Ovary (tissue), 7 donors: ENCODE measurements at regions not wholly inside any gene's neighbourhood (a gene's known extent, or its start where the extent isn't known, plus 50 kb on each side); places are given as distances from the start of the nearest gene placed in this dataset.

Experiments used
- DNase-seq, 5 donors: peaks; one replicate each; pipeline ENCODE4 v3.0.0-alpha.2; 2019 to 2020
- H3K27ac ChIP-seq, 2 donors: fragments of 200-600 bp; one replicate each; pipeline versions ENCODE4 v1.5.1 to v1.8.0; 2019 to 2022
- H3K27me3 ChIP-seq: fragments of 200-600 bp; one replicate; pipeline ENCODE4 v1.8.0; 2022
- H3K36me3 ChIP-seq: fragments of 200-600 bp; sonication (generic); one replicate; pipeline ENCODE4 v1.5.1; 2019
- H3K4me1 ChIP-seq: one replicate; pipeline ENCODE4 v1.8.1; 2013; ENCODE audit warnings: mild to moderate bottlenecking, moderate library complexity; ENCODE audit not compliant: insufficient read depth
- H3K4me3 ChIP-seq: fragments of 200-600 bp; sonication (generic); one replicate; pipeline ENCODE4 v1.5.1; 2017
- H3K9me3 ChIP-seq, 2 donors: fragments of 200-600 bp in 1 of 2; sonication (generic) in 1 of 2; one replicate each; pipeline versions ENCODE4 v1.5.1 to v1.8.1; 2013 to 2019; ENCODE audit warnings: mild to moderate bottlenecking in 1 of 2, moderate library complexity in 1 of 2
- CTCF ChIP-seq, 3 donors: fragments of 450-650 bp in 2 of 3; fragments of 200-600 bp in 1 of 3; IDR thresholded peaks; one replicate each; pipeline versions ENCODE4 v1.5.1 to v1.8.0; 2016 to 2022; ENCODE audit warnings: antibody characterized with exemption in 3 of 3, mild to moderate bottlenecking in 1 of 3
- EP300 ChIP-seq: sonication (generic); formaldehyde crosslinking; IDR thresholded peaks from one replicate; pipeline ENCODE4 v1.6.1; 2017; ENCODE audit warnings: antibody characterized with exemption
- POLR2A ChIP-seq: fragments of 450-650 bp; IDR thresholded peaks from one replicate; pipeline ENCODE4 v1.6.1; 2017; ENCODE audit warnings: antibody characterized with exemption, mild to moderate bottlenecking, moderate library complexity
- WGBS, 3 donors: extraction: QIAGEN DNeasy Blood & Tissue Kit in 1 of 3; methylation state at CpG; one replicate each; pipeline versions ENCODE4 v1.1.5 to v1.1.7; 2013 to 2017; 5-methylcytosine and 5-hydroxymethylcytosine counted together
- intact Hi-C, 4 donors: fragments of 100-400 bp; cut with DNase I; formaldehyde crosslinking; loops; one replicate each; pipeline versions ENCODE4 v1.11.0 to v1.15.1; 2022 to 2023
- donor health status: DM: no; HTN: no; CAD: no; lungs with moderate emphysema.
- donor health status: DM: no; HTN: no; CAD: no.
- donor health status: Bipolar disorder and iron deficiency.
- donor health status: DM: no; HTN: no; CAD: no.
- donor health status: DM: yes; HTN: yes; CAD: no.

GRCh38 chr12:46699986-46700385 lies 125.8 kb downstream of the SLC38A4 start:
- Histone ChIP-seq H3K36me3 (no peaks in the 10 kb centered on the region), H3K4me1 (no peaks in the 10 kb centered on the region), H3K27me3 (no peaks in the 10 kb centered on the region), H3K9me3 (no peaks in the 10 kb centered on the region), H3K27ac (no peak overlapping the region), H3K4me3 (no peak overlapping the region)
- no peak for DNase-seq
- intact Hi-C loops, result no loop called here
- TF ChIP-seq EP300 (no peak), CTCF (IDR thresholded peaks at IDR 0.05) (no peak), POLR2A (no peak)

DNA sequence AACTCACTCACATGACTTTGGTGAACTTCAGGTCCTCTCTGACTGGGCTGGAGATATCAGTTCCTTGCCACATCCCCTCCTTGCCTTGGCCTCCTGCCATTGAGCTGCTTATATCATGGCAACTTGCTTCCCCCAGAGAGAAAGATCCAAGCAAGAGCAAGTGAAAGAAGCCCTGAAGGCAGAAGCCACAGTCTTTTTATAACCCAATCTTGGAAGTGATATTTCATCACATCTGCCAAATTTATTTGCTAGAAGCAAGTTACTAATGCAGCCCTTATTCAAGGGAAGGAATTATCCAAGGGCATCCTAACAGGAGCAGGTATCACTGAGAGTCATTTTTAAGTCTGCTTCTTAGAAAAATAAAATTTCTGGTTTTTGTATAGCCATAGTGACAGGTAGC lies 127.8 kb downstream of the SLC38A4 start:
- TF ChIP-seq CTCF (IDR thresholded peaks at IDR 0.05) (no peak), EP300 (no peak), POLR2A (no peak)
- no peaks in the 10 kb centered on the region for H3K27me3 ChIP-seq
- no peaks in the 10 kb centered on the region for H3K9me3 ChIP-seq
- H3K36me3 ChIP-seq, result no peaks in the 10 kb centered on the region
- no peaks in the 10 kb centered on the region for H3K4me1 ChIP-seq
- intact Hi-C loops, result no loop called here
- no peak overlapping the region for H3K27ac ChIP-seq
- H3K4me3 ChIP-seq, result no peak overlapping the region
- DNase-seq, result no peak

DNA sequence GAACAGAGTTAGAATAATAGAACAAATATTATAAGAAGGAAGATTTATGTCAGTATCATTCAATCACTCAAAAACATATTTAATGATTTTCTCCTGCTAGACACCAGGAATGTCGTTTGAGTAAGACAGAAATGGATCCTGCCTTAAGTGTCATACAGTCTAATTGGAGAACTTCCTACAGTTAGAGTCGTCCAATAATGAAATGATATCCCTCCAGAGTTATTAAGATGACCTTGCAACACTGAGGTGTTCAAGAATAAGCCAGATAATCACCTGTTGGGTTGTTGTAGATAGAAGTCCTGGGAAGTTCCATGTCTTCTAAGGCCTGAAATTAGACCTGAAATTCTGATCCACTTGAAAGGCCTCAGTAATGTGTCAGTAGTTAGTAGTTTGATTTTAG lies 132.3 kb downstream of the SLC38A4 start:
- H3K9me3 ChIP-seq, result no peaks in the 10 kb centered on the region
- H3K27me3 ChIP-seq, result no peaks in the 10 kb centered on the region
- no peak overlapping the region for H3K4me3 ChIP-seq
- TF ChIP-seq CTCF (IDR thresholded peaks at IDR 0.05) (no peak), POLR2A (no peak), EP300 (no peak)
- intact Hi-C loops, result no loop called here
- H3K36me3 ChIP-seq, result no peaks in the 10 kb centered on the region
- H3K4me1 ChIP-seq, result no peaks in the 10 kb centered on the region
- no peak for DNase-seq
- H3K27ac ChIP-seq, result no peak overlapping the region
- WGBS, 3 donors, result 67 to 76% (median 72%) methylated on average over 2 of the region's 2 CpGs

DNA sequence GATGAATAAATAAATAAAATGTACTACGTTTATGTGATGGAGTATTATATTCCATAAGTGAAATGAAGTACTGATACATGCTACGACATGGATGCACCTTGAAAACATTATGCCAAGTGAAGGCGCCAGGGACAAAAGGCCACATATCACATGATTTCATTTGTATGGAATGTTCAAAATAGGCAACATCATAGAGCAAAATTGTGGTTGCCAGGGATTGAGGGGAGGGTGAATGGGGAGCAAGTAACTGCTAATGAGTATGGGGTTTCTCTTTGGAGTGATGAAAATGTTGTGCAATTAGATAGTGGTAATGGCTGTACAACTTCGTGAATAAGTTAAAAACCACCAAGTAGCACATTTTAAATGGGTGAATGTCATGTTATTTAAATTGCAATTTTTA lies 132.8 kb downstream of the SLC38A4 start:
- no peak for TF ChIP-seq CTCF (IDR thresholded peaks at IDR 0.05)
- TF ChIP-seq EP300, result no peak
- no peak for TF ChIP-seq POLR2A
- no peak overlapping the region for H3K4me3 ChIP-seq
- H3K4me1 ChIP-seq, result no peaks in the 10 kb centered on the region
- no peak overlapping the region for H3K27ac ChIP-seq
- no peaks in the 10 kb centered on the region for H3K27me3 ChIP-seq
- no peaks in the 10 kb centered on the region for H3K36me3 ChIP-seq
- 86 to 90% (median 88%) methylated on average over 4 of the region's 4 CpGs for WGBS, 3 donors
- intact Hi-C loops, result no loop called here
- no peaks in the 10 kb centered on the region for H3K9me3 ChIP-seq
- no peak for DNase-seq

DNA sequence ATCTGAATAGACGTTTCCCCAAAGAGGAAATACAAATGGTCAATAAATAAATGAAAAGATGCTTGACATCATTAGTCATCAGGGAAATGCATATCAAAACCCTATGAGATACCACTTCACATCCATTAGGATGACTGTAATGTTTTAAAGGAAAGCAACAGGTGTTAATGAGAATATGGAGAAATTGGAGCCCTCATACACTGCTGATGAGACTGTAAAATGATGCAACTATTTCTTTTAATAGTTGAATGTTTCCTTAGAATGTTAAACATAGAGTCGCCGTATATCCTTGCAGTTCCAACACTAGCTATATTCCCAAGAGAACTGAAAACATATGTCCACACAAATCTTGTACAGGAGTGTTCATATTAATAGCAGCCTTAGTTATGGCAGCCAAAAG lies 133.2 kb downstream of the SLC38A4 start:
- 83 to 90% (median 88%) methylated on average over 3 of the region's 3 CpGs for WGBS, 3 donors
- intact Hi-C loops, result no loop called here
- H3K4me3 ChIP-seq, result no peak overlapping the region

More for the DNA sequence above, 133.2 kb downstream of the SLC38A4 start:
- Histone ChIP-seq H3K27me3 (no peaks in the 10 kb centered on the region), H3K9me3 (no peaks in the 10 kb centered on the region), H3K27ac (no peak overlapping the region), H3K4me1 (no peaks in the 10 kb centered on the region), H3K36me3 (no peaks in the 10 kb centered on the region)
- no peak for DNase-seq
- TF ChIP-seq POLR2A (no peak), CTCF (IDR thresholded peaks at IDR 0.05) (no peak), EP300 (no peak)
